ENCODE measurements at regions not wholly inside any gene's neighbourhood (a gene's known extent, or its start where the extent isn't known, plus 50 kb on each side); places are given as distances from the start of the nearest gene placed in this dataset.

DNA sequence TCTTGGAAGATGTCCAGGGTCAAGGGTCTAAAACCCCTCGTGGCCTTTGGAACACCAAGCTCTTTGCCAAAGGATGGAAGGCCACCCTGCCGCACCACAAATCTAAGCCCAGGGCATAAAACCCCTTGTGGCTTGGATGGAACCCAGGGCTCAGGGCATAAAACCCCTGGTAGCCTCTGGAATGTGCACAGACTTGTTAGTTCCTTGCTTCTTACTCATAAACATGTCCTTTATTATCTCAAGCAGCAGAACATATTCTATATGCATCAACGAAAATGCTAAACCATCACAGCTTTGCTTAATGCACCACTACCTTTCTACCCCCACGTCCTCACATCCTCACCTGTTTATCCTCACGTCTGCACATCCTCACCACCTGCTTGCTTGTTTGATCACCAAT lies 998.0 kb downstream of the DSC3 start:
- H3K27ac ChIP-seq = no peak overlapping the region
- TF ChIP-seq, protein P1, sequence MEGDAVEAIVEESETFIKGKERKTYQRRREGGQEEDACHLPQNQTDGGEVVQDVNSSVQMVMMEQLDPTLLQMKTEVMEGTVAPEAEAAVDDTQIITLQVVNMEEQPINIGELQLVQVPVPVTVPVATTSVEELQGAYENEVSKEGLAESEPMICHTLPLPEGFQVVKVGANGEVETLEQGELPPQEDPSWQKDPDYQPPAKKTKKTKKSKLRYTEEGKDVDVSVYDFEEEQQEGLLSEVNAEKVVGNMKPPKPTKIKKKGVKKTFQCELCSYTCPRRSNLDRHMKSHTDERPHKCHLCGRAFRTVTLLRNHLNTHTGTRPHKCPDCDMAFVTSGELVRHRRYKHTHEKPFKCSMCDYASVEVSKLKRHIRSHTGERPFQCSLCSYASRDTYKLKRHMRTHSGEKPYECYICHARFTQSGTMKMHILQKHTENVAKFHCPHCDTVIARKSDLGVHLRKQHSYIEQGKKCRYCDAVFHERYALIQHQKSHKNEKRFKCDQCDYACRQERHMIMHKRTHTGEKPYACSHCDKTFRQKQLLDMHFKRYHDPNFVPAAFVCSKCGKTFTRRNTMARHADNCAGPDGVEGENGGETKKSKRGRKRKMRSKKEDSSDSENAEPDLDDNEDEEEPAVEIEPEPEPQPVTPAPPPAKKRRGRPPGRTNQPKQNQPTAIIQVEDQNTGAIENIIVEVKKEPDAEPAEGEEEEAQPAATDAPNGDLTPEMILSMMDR (conservative IDR thresholded peaks at IDR 0.05) = no peak

DNA sequence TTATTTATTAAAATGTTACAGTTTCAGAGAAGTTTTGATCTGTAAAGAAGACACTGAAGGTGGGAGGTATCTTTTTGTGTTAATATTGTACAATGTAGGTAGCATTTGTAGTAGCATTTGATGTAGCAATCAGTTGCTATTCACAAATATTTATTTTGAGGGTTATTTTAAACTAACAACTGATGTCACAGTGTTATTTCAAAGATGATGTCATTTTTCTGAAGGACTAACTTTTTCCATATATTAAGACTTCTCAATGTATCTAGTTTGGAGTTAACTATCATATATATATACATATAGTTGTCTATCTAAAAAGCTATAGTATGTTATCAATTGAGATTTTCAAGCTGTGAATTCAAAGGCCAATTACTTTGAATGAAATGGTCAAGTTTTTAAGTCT lies 1003.3 kb downstream of the DSC3 start:
- H3K27ac ChIP-seq = no peak overlapping the region
- no peak for TF ChIP-seq ZFX (IDR thresholded peaks at IDR 0.05)
- TF ChIP-seq, protein P1 (conservative IDR thresholded peaks at IDR 0.05) = no peak

DNA sequence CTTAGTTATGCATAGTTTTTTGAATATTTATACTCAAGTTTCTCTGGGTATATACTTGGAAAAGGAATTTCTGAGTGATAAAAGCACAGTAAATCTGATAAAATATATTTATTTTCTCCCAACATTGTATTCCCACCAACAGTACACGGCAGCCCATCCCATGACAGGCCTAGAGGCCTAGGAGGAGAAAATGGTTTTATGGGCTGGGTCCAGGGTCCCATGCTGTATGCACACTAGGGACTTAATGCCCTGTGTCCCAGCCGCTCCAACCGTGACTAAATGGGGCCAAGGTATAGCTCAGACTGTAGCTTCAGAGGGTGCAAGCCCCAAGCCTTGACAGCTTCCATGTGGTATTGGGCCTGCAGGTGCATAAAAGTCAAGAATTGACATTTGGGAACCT lies 1007.7 kb downstream of the DSC3 start:
- H3K27ac ChIP-seq = no peak overlapping the region
- TF ChIP-seq, protein P1 (conservative IDR thresholded peaks at IDR 0.05) = no peak
- no peak for TF ChIP-seq ZFX (IDR thresholded peaks at IDR 0.05)

DNA sequence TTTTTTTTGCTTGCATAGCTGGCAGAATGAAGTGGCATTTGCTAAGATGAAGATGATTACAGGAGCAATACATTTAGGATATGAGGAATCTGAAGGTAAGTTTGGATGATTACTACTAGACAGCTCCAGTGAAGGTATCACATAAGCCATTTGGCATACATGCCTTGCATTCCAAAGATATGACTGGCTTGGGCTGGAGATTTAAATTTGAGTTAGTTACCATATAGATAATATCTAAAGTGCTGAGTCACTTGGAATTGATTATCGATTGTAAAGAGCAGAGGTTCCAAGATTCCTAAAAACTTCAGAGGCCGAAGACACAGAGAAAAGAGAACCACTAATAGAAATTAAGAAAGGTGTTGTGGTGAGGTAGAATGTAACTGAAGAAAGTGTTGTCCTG lies 1026.4 kb downstream of the DSC3 start:
- TF ChIP-seq ZFX (IDR thresholded peaks at IDR 0.05) = no peak
- TF ChIP-seq, protein P1 (conservative IDR thresholded peaks at IDR 0.05) = no peak
- H3K27ac ChIP-seq = no peak overlapping the region

DNA sequence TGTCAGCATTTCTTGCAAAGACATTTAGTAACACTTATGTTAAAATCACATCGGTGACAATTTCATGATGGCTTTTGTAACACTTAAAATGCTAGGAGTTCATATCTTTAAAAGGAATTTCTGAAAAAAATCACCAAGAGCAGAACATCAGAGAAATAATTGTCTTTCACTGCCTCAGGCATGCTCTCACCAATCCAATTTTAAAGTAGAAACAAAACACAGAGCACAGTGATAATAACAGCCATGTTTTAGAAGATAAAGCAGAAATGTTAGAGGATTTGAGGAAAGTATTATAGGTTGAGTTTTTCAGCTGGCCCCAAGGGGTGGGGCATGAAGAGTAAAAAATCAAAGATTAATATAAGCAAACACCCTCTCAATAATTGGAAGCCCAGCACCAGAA lies 1037.6 kb downstream of the DSC3 start:
- H3K27ac ChIP-seq = no peak overlapping the region
- TF ChIP-seq, protein P1 (conservative IDR thresholded peaks at IDR 0.05) = no peak
- no peak for TF ChIP-seq ZFX (IDR thresholded peaks at IDR 0.05)

DNA sequence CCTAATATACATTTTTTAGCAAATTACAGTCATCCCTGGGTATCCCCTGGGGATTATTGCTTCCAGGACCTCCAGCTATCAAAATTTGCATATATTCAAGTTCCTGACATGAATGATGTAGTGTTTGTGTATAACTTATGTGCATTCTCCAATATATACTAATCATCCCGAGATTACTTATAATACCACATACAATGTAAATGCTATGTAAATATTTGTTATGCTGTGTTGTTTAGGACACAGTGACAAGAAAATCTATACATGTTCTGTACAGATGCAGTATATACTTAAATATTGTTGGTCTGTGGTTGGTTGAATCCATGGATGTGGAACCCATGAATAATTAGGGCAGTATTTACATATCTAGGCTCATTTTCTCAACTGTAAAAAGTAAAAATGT lies 1060.3 kb downstream of the DSC3 start:
- no peak for TF ChIP-seq ZFX (IDR thresholded peaks at IDR 0.05)
- TF ChIP-seq, protein P1 (conservative IDR thresholded peaks at IDR 0.05) = no peak

DNA sequence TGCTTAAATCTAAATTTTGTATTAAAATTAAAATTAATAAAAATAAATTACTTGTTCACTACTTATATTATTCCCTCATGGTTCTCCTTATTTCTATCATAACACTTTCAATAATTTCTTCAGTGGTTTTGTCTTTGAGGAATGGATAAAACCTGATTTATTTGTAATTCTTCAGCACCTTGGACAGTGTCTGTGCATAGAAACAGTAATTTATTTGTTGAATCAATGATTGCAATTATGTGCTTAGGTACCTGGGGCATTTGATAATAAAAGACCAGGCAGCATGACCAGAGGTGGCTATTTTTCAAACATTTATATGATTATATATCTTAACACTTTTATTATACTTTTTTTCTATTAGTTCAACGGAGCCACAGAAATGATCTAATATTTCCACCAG lies 1062.7 kb downstream of the DSC3 start:
- H3K27ac ChIP-seq = no peak overlapping the region
- no peak for TF ChIP-seq ZFX (IDR thresholded peaks at IDR 0.05)
- TF ChIP-seq, protein P1 (conservative IDR thresholded peaks at IDR 0.05) = no peak

More for the DNA sequence above, 1060.3 kb downstream of the DSC3 start:
- no peak overlapping the region for H3K27ac ChIP-seq
